Neuronal stem cell (in vitro differentiated cells): ENCODE measurements at regions not wholly inside any gene's neighbourhood (a gene's known extent, or its start where the extent isn't known, plus 50 kb on each side); places are given as distances from the start of the nearest gene placed in this dataset.

ENCODE experiments used
- DNase-seq: peaks from one replicate; pipeline ENCODE4 v3.0.0-alpha.2; 2013; ENCODE audit warnings: low spot score
- H2AFZ ChIP-seq: one replicate; pipeline ENCODE4 v1.6.1; 2013; ENCODE audit warnings: mild to moderate bottlenecking, low read length, inconsistent platforms
- H2AK5ac ChIP-seq: 2 replicates; pipeline ENCODE4 v1.6.1; 2013; ENCODE audit warnings: low read depth, mild to moderate bottlenecking, inconsistent platforms, low read length, moderate library complexity, mixed read lengths
- H2BK120ac ChIP-seq: 2 replicates; pipeline ENCODE4 v1.6.1; 2013; ENCODE audit warnings: low read depth, mild to moderate bottlenecking, inconsistent platforms, low read length, moderate library complexity, mixed read lengths
- H2BK12ac ChIP-seq: one replicate; pipeline ENCODE4 v1.6.1; 2013; ENCODE audit warnings: low read length, inconsistent platforms
- H2BK15ac ChIP-seq: 2 replicates; pipeline ENCODE4 v1.6.1; 2013; ENCODE audit warnings: mild to moderate bottlenecking, low read length, inconsistent platforms, mixed read lengths
- H2BK5ac ChIP-seq: one replicate; pipeline ENCODE4 v1.6.1; 2013; ENCODE audit warnings: inconsistent platforms, mild to moderate bottlenecking, low read length, moderate library complexity
- H3K14ac ChIP-seq: one replicate; pipeline ENCODE4 v1.6.1; 2013; ENCODE audit warnings: low read length, inconsistent platforms
- H3K18ac ChIP-seq: 2 replicates; pipeline ENCODE4 v1.6.1; 2013; ENCODE audit warnings: low read length, inconsistent platforms
- H3K23ac ChIP-seq: 2 replicates; pipeline ENCODE4 v1.6.1; 2013; ENCODE audit warnings: low read depth, mild to moderate bottlenecking, mixed read lengths, low read length, inconsistent platforms; ENCODE audit not compliant: poor library complexity
- H3K27ac ChIP-seq: replicated peaks from 3 replicates; pipeline ENCODE4 v1.5.1; 2013; ENCODE audit warnings: low read length, inconsistent platforms
- H3K27me3 ChIP-seq, 3 experiments: 2 replicates each; pipeline ENCODE4 v1.6.1; 2013; ENCODE audit warnings: low read length in 3 of 3, mild to moderate bottlenecking in 2 of 3, inconsistent platforms in 1 of 3, low read depth in 1 of 3, mixed read lengths in 1 of 3, moderate library complexity in 1 of 3; ENCODE audit not compliant: control insufficient read depth in 3 of 3, insufficient read depth in 3 of 3
- H3K36me3 ChIP-seq, 2 donors: replicated peaks in 1 of 2; 2 replicates each; pipeline ENCODE4 v1.6.1; 2013; ENCODE audit warnings: low read length in 2 of 2; ENCODE audit not compliant: control insufficient read depth in 2 of 2, insufficient read depth in 2 of 2
- H3K4ac ChIP-seq: 2 replicates; pipeline ENCODE4 v1.6.1; 2013; ENCODE audit warnings: inconsistent platforms, mild to moderate bottlenecking, low read length, moderate library complexity
- H3K4me1 ChIP-seq, 2 donors: 1 replicate in 1 of 2; 2 replicates in 1 of 2; pipeline ENCODE4 v1.6.1; 2013; ENCODE audit warnings: low read length in 2 of 2, low read depth in 1 of 2; ENCODE audit not compliant: control insufficient read depth in 2 of 2, insufficient read depth in 1 of 2
- H3K4me2 ChIP-seq: one replicate; pipeline ENCODE4 v1.6.1; 2013; ENCODE audit warnings: mild to moderate bottlenecking, low read length, inconsistent platforms; ENCODE audit not compliant: insufficient read depth, poor library complexity, severe bottlenecking
- H3K4me3 ChIP-seq, 2 donors: 2 replicates each; pipeline ENCODE4 v1.5.1; 2013; ENCODE audit warnings: low read length in 2 of 2, mild to moderate bottlenecking in 2 of 2, inconsistent platforms in 1 of 2, moderate library complexity in 1 of 2
- H3K79me1 ChIP-seq: one replicate; pipeline ENCODE4 v1.6.1; 2013; ENCODE audit warnings: low read depth, mild to moderate bottlenecking, inconsistent platforms, low read length, moderate library complexity
- H3K9ac ChIP-seq: one replicate; pipeline ENCODE4 v1.6.1; 2013; ENCODE audit warnings: mild to moderate bottlenecking, low read depth, low read length, inconsistent platforms; ENCODE audit not compliant: poor library complexity
- H3K9me3 ChIP-seq, 2 donors: replicated peaks in 1 of 2; 2 replicates each; pipeline versions ENCODE3 to v1.6.1; 2013; ENCODE audit warnings: low read length in 2 of 2, mild to moderate bottlenecking in 2 of 2, inconsistent platforms in 1 of 2, low read depth in 1 of 2, mixed read lengths in 1 of 2, moderate library complexity in 1 of 2; ENCODE audit not compliant: control insufficient read depth in 2 of 2, insufficient read depth in 1 of 2
- H4K8ac ChIP-seq: one replicate; pipeline ENCODE4 v1.6.1; 2013; ENCODE audit warnings: low read depth, mild to moderate bottlenecking, inconsistent platforms, low read length, moderate library complexity
- H4K91ac ChIP-seq: one replicate; pipeline ENCODE4 v1.6.1; 2013; ENCODE audit warnings: low read length, low read depth, mild to moderate bottlenecking, inconsistent platforms; ENCODE audit not compliant: poor library complexity
- WGBS, 2 donors: extraction: QIAGEN DNeasy Blood & Tissue Kit; methylation state at CpG; one replicate each; pipeline ENCODE4 v1.1.7; 2013; ENCODE audit warnings: missing lambda C conversion rate in 2 of 2, mixed read lengths in 1 of 2; ENCODE audit not compliant: insufficient read length in 2 of 2, insufficient replicate concordance in 1 of 2; ENCODE audit errors: extremely low coverage in 2 of 2; 5-methylcytosine and 5-hydroxymethylcytosine counted together

GRCh38 chr2:160952464-160953254 is 207.6 kb upstream of the TANK start:
- no peak overlapping the region for H3K23ac ChIP-seq
- no peak overlapping the region for H2BK12ac ChIP-seq
- no peak overlapping the region for H2BK15ac ChIP-seq
- no peak overlapping the region for H3K4me3 ChIP-seq
- no peak overlapping the region for H3K9ac ChIP-seq
- H3K4me1 ChIP-seq = peaks cover 0 to 1% of the 10 kb centered on the region in 2 donors
- H2BK120ac ChIP-seq = no peak overlapping the region
- DNase-seq = no peak
- H4K8ac ChIP-seq = no peak overlapping the region
- no peaks in the 10 kb centered on the region for H3K27me3 ChIP-seq
- H2AK5ac ChIP-seq = no peak overlapping the region
- no CpG with 5 or more reads among the region's 10 CpGs for WGBS, 2 donors
- H2BK5ac ChIP-seq = no peak overlapping the region
- no peak overlapping the region for H3K27ac ChIP-seq
- H4K91ac ChIP-seq = no peak overlapping the region
- H3K36me3 ChIP-seq = no peaks in the 10 kb centered on the region
- H2AFZ ChIP-seq = peak overlapping the region; percentile 65
- H3K4me2 ChIP-seq = no peak overlapping the region
- H3K14ac ChIP-seq = no peak overlapping the region
- H3K4ac ChIP-seq = no peak overlapping the region
- H3K79me1 ChIP-seq = no peaks in the 10 kb centered on the region
- no peaks in the 10 kb centered on the region for H3K9me3 ChIP-seq
- no peak overlapping the region for H3K18ac ChIP-seq

GRCh38 chr2:160955578-160955977 is 204.7 kb upstream of the TANK start:
- Histone ChIP-seq H3K4me2 (no peak overlapping the region), H3K36me3 (no peaks in the 10 kb centered on the region), H3K23ac (no peak overlapping the region), H3K27ac (no peak overlapping the region), H3K4me3 (no peak overlapping the region), H2AK5ac (no peak overlapping the region), H4K91ac (no peak overlapping the region), H2BK15ac (no peak overlapping the region), H2BK5ac (no peak overlapping the region), H4K8ac (no peak overlapping the region), H3K4me1 (peaks cover 0 to 1% of the 10 kb centered on the region in 2 donors), H3K4ac (no peak overlapping the region), H2BK120ac (no peak overlapping the region), H3K14ac (no peak overlapping the region), H3K9ac (no peak overlapping the region), H3K9me3 (no peaks in the 10 kb centered on the region), H2BK12ac (no peak overlapping the region), H2AFZ (no peak overlapping the region), H3K79me1 (no peaks in the 10 kb centered on the region), H3K18ac (no peak overlapping the region), H3K27me3 (no peaks in the 10 kb centered on the region)
- DNase-seq = no peak
- WGBS, 2 donors = no CpG with 5 or more reads among the region's 1 CpG

GRCh38 chr2:160956243-160956802 is 203.9 kb upstream of the TANK start:
- H3K9me3 ChIP-seq = no peaks in the 10 kb centered on the region
- H2BK12ac ChIP-seq = no peak overlapping the region
- no peak overlapping the region for H3K9ac ChIP-seq
- H4K91ac ChIP-seq = no peak overlapping the region
- no peak overlapping the region for H4K8ac ChIP-seq
- H3K27ac ChIP-seq = no peak overlapping the region
- DNase-seq = no peak
- no peaks in the 10 kb centered on the region for H3K79me1 ChIP-seq
- no peaks in the 10 kb centered on the region for H3K27me3 ChIP-seq
- peaks cover 0 to 1% of the 10 kb centered on the region in 2 donors for H3K4me1 ChIP-seq
- no peak overlapping the region for H3K14ac ChIP-seq
- H2BK5ac ChIP-seq = no peak overlapping the region
- no peak overlapping the region for H3K4me3 ChIP-seq
- H2AK5ac ChIP-seq = no peak overlapping the region
- no peak overlapping the region for H3K4ac ChIP-seq
- peak overlapping the region; percentile 8 for H2AFZ ChIP-seq
- H2BK15ac ChIP-seq = peak overlapping the region; percentile 1
- H3K4me2 ChIP-seq = no peak overlapping the region
- no peak overlapping the region for H3K18ac ChIP-seq
- no peaks in the 10 kb centered on the region for H3K36me3 ChIP-seq
- H3K23ac ChIP-seq = no peak overlapping the region
- no CpG with 5 or more reads among the region's 6 CpGs for WGBS, 2 donors
- no peak overlapping the region for H2BK120ac ChIP-seq

- Histone ChIP-seq H4K91ac (no peak overlapping the region), H4K8ac (no peak overlapping the region), H3K23ac (no peak overlapping the region), H3K4me3 (no peak overlapping the region), H2AFZ (no peak overlapping the region), H3K9me3 (no peaks in the 10 kb centered on the region), H3K27ac (no peak overlapping the region), H3K4me1 (no peaks in the 10 kb centered on the region), H2BK15ac (no peak overlapping the region), H2BK12ac (no peak overlapping the region), H3K36me3 (no peaks in the 10 kb centered on the region), H3K79me1 (no peaks in the 10 kb centered on the region), H2BK120ac (no peak overlapping the region), H3K4ac (no peak overlapping the region), H3K9ac (no peak overlapping the region), H3K4me2 (no peak overlapping the region), H3K27me3 (no peaks in the 10 kb centered on the region), H3K18ac (no peak overlapping the region), H3K14ac (no peak overlapping the region), H2AK5ac (no peak overlapping the region), H2BK5ac (no peak overlapping the region)
- WGBS, 2 donors = no CpG with 5 or more reads among the region's 3 CpGs
- DNase-seq = no peak
Measured at GRCh38 chr2:160963957-160964356, 196.3 kb upstream of the TANK start.
